CD4-positive, alpha-beta T cell treated with Interleukin-17A for 4 hours (primary cell): ENCODE measurements at regions not wholly inside any gene's neighbourhood (a gene's known extent, or its start where the extent isn't known, plus 50 kb on each side); places are given as distances from the start of the nearest gene placed in this dataset.
"Not testable (repeated sequence)": the region's sequence is repeated elsewhere in the genome, so short reads cannot be mapped to it uniquely, and the experiment has no call there.

ENCODE experiments used
- DNase-seq: peaks from one replicate; pipeline ENCODE4 v3.0.0-alpha.2; 2020; ENCODE audit warnings: mixed read lengths

GRCh38 chr10:123221418-123221817 lies 67.2 kb downstream of the BUB3 start:
- no peak for DNase-seq

- no peak for DNase-seq
These were observed 68.6 kb downstream of the BUB3 start for GRCh38 chr10:123222832-123223231.

GRCh38 chr10:123227706-123228105 lies 73.5 kb downstream of the BUB3 start:
- DNase-seq: no peak

GRCh38 chr10:123229927-123230630 lies 75.9 kb downstream of the BUB3 start:
- no peak for DNase-seq

- not testable (repeated sequence) for DNase-seq
These were observed 78.7 kb downstream of the BUB3 start for GRCh38 chr10:123232879-123233278.

- DNase-seq: not testable (repeated sequence)
These were observed 80.8 kb downstream of the BUB3 start for GRCh38 chr10:123235014-123235413.

- DNase-seq: no peak
These were observed 81.9 kb downstream of the BUB3 start for GRCh38 chr10:123236126-123236525.

- DNase-seq: no peak
These were observed 86.0 kb downstream of the BUB3 start for GRCh38 chr10:123240250-123240649.

GRCh38 chr10:123240776-123241175 lies 86.6 kb downstream of the BUB3 start:
- no peak for DNase-seq

- DNase-seq: peak; percentile 60
These were observed 87.4 kb downstream of the BUB3 start for GRCh38 chr10:123241391-123242141.

- no peak for DNase-seq
These were observed 90.5 kb downstream of the BUB3 start for GRCh38 chr10:123244747-123245146.

- no peak for DNase-seq
These were observed 91.1 kb downstream of the BUB3 start for GRCh38 chr10:123245264-123245663.

GRCh38 chr10:123249894-123250293 lies 95.7 kb downstream of the BUB3 start:
- no peak for DNase-seq

- no peak for DNase-seq
These were observed 96.4 kb downstream of the BUB3 start for GRCh38 chr10:123250640-123251039.

- no peak for DNase-seq
These were observed 98.6 kb downstream of the BUB3 start for GRCh38 chr10:123252779-123253178.

- not testable (repeated sequence) for DNase-seq
These were observed 100.1 kb downstream of the BUB3 start for GRCh38 chr10:123254343-123254742.

GRCh38 chr10:123257904-123258456 lies 103.8 kb downstream of the BUB3 start:
- DNase-seq: no peak

GRCh38 chr10:123259081-123259480 lies 104.9 kb downstream of the BUB3 start:
- no peak for DNase-seq

GRCh38 chr10:123259791-123260190 lies 105.6 kb downstream of the BUB3 start:
- DNase-seq: no peak

- no peak for DNase-seq
These were observed 108.3 kb downstream of the BUB3 start for GRCh38 chr10:123262456-123262855.

GRCh38 chr10:123266971-123267370 lies 112.8 kb downstream of the BUB3 start:
- DNase-seq: no peak

- no peak for DNase-seq
These were observed 114.9 kb downstream of the BUB3 start for GRCh38 chr10:123269017-123269552.

- no peak for DNase-seq
These were observed 115.5 kb downstream of the BUB3 start for GRCh38 chr10:123269675-123270074.

- no peak for DNase-seq
These were observed 116.0 kb downstream of the BUB3 start for GRCh38 chr10:123270221-123270620.
